ENCODE measurements at regions not wholly inside any gene's neighbourhood (a gene's known extent, or its start where the extent isn't known, plus 50 kb on each side); places are given as distances from the start of the nearest gene placed in this dataset.

DNA sequence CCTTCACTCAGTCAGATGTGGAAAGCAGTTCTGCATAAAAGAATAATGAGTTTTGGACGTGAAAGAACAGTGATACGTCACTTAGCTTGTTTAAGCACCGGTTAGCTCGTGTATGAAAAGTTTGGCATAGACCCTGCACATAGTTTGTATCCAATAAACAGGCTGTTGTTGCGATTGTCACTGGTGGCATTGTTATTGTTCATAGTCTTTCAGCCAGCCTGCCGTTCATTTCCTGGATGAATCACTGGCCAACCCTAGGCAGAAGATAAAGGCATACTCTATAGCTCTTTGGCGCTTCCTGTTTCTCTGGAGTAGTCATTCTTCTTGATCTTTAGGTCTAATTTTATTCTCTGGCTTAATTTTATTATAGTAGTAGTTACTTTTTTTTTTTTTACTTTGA lies 57.8 kb upstream of the ANKRD30A start:
- TF ChIP-seq POLR2A (IDR thresholded peaks at IDR 0.05): no peak
- TF ChIP-seq, protein P1, sequence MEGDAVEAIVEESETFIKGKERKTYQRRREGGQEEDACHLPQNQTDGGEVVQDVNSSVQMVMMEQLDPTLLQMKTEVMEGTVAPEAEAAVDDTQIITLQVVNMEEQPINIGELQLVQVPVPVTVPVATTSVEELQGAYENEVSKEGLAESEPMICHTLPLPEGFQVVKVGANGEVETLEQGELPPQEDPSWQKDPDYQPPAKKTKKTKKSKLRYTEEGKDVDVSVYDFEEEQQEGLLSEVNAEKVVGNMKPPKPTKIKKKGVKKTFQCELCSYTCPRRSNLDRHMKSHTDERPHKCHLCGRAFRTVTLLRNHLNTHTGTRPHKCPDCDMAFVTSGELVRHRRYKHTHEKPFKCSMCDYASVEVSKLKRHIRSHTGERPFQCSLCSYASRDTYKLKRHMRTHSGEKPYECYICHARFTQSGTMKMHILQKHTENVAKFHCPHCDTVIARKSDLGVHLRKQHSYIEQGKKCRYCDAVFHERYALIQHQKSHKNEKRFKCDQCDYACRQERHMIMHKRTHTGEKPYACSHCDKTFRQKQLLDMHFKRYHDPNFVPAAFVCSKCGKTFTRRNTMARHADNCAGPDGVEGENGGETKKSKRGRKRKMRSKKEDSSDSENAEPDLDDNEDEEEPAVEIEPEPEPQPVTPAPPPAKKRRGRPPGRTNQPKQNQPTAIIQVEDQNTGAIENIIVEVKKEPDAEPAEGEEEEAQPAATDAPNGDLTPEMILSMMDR (IDR thresholded peaks at IDR 0.05): no peak
